ENCODE measurements at regions not wholly inside any gene's neighbourhood (a gene's known extent, or its start where the extent isn't known, plus 50 kb on each side); places are given as distances from the start of the nearest gene placed in this dataset.

DNA sequence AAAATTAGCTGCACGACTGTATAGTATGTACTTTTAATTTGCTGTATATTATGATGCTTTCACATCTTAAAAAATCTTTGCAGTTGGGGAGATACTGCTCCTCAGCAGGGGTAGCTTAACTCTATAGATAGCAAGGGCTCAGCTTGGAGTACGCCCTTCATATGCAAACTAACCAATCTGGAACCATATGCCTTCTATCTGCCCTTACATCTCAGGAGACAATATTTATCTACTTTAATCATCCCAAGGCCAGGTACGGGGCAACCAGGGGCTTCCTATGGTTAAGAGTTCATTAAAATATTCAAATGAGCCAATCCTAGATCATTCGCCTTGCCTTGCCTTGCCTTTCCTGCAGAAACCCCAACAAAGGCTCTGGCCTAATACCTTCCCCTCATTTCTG, 204.1 kb upstream of the ZBTB20 start:
- TF ChIP-seq CTCF (IDR thresholded peaks at IDR 0.05; ENCODE audit: control insufficient read depth, extremely low read depth, insufficient read depth): no peak
- no peak overlapping the region for H3K4me3 ChIP-seq (ENCODE audit: low read depth, low read length)
- DNase-seq (ENCODE audit: low read depth): no peak

DNA sequence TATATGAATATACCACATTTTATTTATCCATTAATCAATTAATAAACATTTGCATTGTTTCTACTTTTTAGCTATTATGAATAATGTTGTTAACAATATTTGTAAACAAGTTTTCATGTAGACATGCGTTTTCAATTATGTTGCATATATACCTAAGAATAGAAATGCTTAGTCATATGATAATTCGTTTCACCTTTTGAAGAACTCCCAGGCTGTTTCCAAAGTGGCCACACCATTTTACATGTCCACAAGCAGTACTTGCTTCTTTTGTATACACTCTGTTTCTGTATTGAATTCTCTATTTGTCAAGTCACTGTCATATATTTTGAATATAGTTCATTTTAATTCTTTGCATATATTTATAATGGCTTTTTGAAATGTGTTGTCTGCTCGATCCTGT, 206.9 kb upstream of the ZBTB20 start:
- TF ChIP-seq CTCF (IDR thresholded peaks at IDR 0.05; ENCODE audit: control insufficient read depth, extremely low read depth, insufficient read depth): no peak
- DNase-seq (ENCODE audit: low read depth): no peak
- no peak overlapping the region for H3K4me3 ChIP-seq (ENCODE audit: low read depth, low read length)

GRCh38 chr3:115357456-115357855, 210.4 kb upstream of the ZBTB20 start:
- DNase-seq (ENCODE audit: low read depth): no peak

DNA sequence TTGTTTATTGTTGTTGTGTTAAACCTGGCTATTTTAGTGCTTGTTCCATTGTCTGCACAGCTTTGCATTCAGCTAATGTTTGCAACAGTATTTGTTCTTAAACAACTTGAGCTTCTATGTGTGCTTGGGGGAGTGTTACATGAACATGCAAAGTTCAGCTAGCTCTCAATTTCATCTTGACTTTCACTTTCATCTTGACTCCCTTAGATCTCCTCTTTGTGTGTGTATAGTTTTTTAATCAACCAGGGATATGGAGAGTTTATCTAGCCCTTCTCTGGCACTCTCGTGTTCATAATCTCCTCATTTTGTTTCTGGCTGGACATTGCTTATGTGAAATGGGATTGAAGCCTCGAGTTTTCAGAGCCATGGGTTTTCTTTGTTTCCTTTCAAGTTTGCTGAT, 212.4 kb upstream of the ZBTB20 start:
- DNase-seq (ENCODE audit: low read depth): no peak
- H3K4me3 ChIP-seq (ENCODE audit: low read depth, low read length): no peak overlapping the region
- TF ChIP-seq CTCF (IDR thresholded peaks at IDR 0.05; ENCODE audit: control insufficient read depth, extremely low read depth, insufficient read depth): no peak

More at GRCh38 chr3:115357456-115357855, 210.4 kb upstream of the ZBTB20 start:
- H3K4me3 ChIP-seq (ENCODE audit: low read depth, low read length): no peak overlapping the region
- TF ChIP-seq CTCF (IDR thresholded peaks at IDR 0.05; ENCODE audit: control insufficient read depth, extremely low read depth, insufficient read depth): no peak

GRCh38 chr3:115361806-115362205, 214.7 kb upstream of the ZBTB20 start:
- no peak for TF ChIP-seq CTCF (IDR thresholded peaks at IDR 0.05; ENCODE audit: control insufficient read depth, extremely low read depth, insufficient read depth)
- no peak overlapping the region for H3K4me3 ChIP-seq (ENCODE audit: low read depth, low read length)
- DNase-seq (ENCODE audit: low read depth): no peak

GRCh38 chr3:115363071-115363470, 216.0 kb upstream of the ZBTB20 start:
- TF ChIP-seq CTCF (IDR thresholded peaks at IDR 0.05; ENCODE audit: control insufficient read depth, extremely low read depth, insufficient read depth): no peak
- H3K4me3 ChIP-seq (ENCODE audit: low read depth, low read length): no peak overlapping the region
- DNase-seq (ENCODE audit: low read depth): no peak

GRCh38 chr3:115369021-115369420, 221.9 kb upstream of the ZBTB20 start:
- TF ChIP-seq CTCF (IDR thresholded peaks at IDR 0.05; ENCODE audit: control insufficient read depth, extremely low read depth, insufficient read depth): no peak
- no peak overlapping the region for H3K4me3 ChIP-seq (ENCODE audit: low read depth, low read length)
- no peak for DNase-seq (ENCODE audit: low read depth)
